PFSK-1 (cell line): ENCODE measurements at regions not wholly inside any gene's neighbourhood (a gene's known extent, or its start where the extent isn't known, plus 50 kb on each side); places are given as distances from the start of the nearest gene placed in this dataset.

Experiments
- POLR2AphosphoS5 ChIP-seq: IDR thresholded peaks from 2 replicates; pipeline ENCODE4 v1.6.1; 2012; ENCODE audit warnings: low read depth, mild to moderate bottlenecking, control low read depth, low read length, moderate library complexity
- SIN3A ChIP-seq: IDR thresholded peaks from 2 replicates; pipeline ENCODE4 v1.6.1; 2012; ENCODE audit warnings: mild to moderate bottlenecking, low read length, moderate library complexity, borderline replicate concordance; ENCODE audit not compliant: insufficient read depth
- TF ChIP-seq, protein P1 (sequence below), 2 experiments: IDR thresholded peaks; 2 replicates each; pipeline versions ENCODE4 v1.6.1 to v1.8.0; 2011 to 2012; ENCODE audit warnings: low read depth in 2 of 2, low read length in 2 of 2, control low read depth in 1 of 2, inconsistent platforms in 1 of 2, mild to moderate bottlenecking in 1 of 2, moderate library complexity in 1 of 2; ENCODE audit not compliant: insufficient read depth in 1 of 2

DNA sequence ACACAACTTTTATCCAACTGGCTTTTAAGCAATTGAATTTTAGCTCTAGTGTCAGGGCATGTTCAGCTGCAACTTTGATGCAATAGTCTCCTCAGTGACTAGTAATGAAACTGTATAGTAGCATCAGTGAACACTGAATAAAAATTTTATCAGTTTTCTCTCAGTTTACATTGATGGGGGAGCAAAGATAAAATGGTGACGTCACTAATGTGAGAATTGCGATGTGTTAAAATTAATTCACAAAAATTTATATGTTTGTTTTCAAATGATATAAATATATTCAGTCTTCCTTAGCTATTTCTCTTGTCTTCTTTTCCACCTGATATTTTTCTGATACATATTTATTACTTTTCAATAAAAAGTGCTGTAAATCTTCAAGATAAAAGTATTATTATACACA is 508.8 kb upstream of the AGA start:
- no peak for TF ChIP-seq SIN3A
- TF ChIP-seq, protein P1, sequence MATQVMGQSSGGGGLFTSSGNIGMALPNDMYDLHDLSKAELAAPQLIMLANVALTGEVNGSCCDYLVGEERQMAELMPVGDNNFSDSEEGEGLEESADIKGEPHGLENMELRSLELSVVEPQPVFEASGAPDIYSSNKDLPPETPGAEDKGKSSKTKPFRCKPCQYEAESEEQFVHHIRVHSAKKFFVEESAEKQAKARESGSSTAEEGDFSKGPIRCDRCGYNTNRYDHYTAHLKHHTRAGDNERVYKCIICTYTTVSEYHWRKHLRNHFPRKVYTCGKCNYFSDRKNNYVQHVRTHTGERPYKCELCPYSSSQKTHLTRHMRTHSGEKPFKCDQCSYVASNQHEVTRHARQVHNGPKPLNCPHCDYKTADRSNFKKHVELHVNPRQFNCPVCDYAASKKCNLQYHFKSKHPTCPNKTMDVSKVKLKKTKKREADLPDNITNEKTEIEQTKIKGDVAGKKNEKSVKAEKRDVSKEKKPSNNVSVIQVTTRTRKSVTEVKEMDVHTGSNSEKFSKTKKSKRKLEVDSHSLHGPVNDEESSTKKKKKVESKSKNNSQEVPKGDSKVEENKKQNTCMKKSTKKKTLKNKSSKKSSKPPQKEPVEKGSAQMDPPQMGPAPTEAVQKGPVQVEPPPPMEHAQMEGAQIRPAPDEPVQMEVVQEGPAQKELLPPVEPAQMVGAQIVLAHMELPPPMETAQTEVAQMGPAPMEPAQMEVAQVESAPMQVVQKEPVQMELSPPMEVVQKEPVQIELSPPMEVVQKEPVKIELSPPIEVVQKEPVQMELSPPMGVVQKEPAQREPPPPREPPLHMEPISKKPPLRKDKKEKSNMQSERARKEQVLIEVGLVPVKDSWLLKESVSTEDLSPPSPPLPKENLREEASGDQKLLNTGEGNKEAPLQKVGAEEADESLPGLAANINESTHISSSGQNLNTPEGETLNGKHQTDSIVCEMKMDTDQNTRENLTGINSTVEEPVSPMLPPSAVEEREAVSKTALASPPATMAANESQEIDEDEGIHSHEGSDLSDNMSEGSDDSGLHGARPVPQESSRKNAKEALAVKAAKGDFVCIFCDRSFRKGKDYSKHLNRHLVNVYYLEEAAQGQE (IDR thresholded peaks at IDR 0.05; ENCODE audit: insufficient read depth in 1 of 2, low read depth in 2 of 2, low read length in 2 of 2): no peak
- no peak for TF ChIP-seq POLR2AphosphoS5
